Activated T-helper 2 cell treated with anti-CD3 and anti-CD28 coated beads, Interferon-gamma antibody, Interleukin-2, Interleukin-4, amounts not matched to agents 10 μg/mL and 5 μg/mL and 100 μg/mL, durations not matched to agents 14 hours and 24 hours and 36 hours (primary cell): ENCODE measurements at regions not wholly inside any gene's neighbourhood (a gene's known extent, or its start where the extent isn't known, plus 50 kb on each side); places are given as distances from the start of the nearest gene placed in this dataset.
"Not testable (repeated sequence)": the region's sequence is repeated elsewhere in the genome, so short reads cannot be mapped to it uniquely, and the experiment has no call there.

Experiments used
- DNase-seq: peaks from one replicate; pipeline ENCODE4 v3.0.0; 2021; ENCODE audit warnings: low spot score
- H3K27ac Mint-ChIP-seq: one replicate; pipeline ENCODE4 v1.8.0; 2021; ENCODE audit warnings: mixed read lengths
- H3K27me3 Mint-ChIP-seq: one replicate; pipeline ENCODE4 v1.8.0; 2021; ENCODE audit warnings: low read depth, mixed read lengths
- H3K36me3 Mint-ChIP-seq: one replicate; pipeline ENCODE4 v1.8.0; 2021; ENCODE audit warnings: low read depth, mixed read lengths
- H3K4me1 Mint-ChIP-seq: one replicate; pipeline ENCODE4 v1.8.0; 2021; ENCODE audit warnings: low read depth, mixed read lengths
- H3K4me3 Mint-ChIP-seq: one replicate; pipeline ENCODE4 v1.8.0; 2021; ENCODE audit warnings: low read depth, mild to moderate bottlenecking, moderate library complexity, mixed read lengths
- H3K9me3 Mint-ChIP-seq: one replicate; pipeline ENCODE4 v1.8.0; 2021; ENCODE audit warnings: mixed read lengths
- intact Hi-C: fragments of 100-400 bp; cut with micrococcal nuclease; formaldehyde crosslinking; loops from one replicate; pipeline ENCODE4 v1.15.1; 2023

- H3K27ac Mint-ChIP-seq, result no peak overlapping the region
- no peaks in the 10 kb centered on the region for H3K27me3 Mint-ChIP-seq
- intact Hi-C loops, result no loop called here
- no peak overlapping the region for H3K4me3 Mint-ChIP-seq
- H3K4me1 Mint-ChIP-seq, result no peaks in the 10 kb centered on the region
- H3K9me3 Mint-ChIP-seq, result peaks cover 21% of the 10 kb centered on the region
- no peaks in the 10 kb centered on the region for H3K36me3 Mint-ChIP-seq
- DNase-seq, result no peak
Measured at GRCh38 chr3:145623349-145623748, 537.6 kb downstream of the PLOD2 start.

- Mint-ChIP-seq H3K27ac (no peak overlapping the region), H3K36me3 (no peaks in the 10 kb centered on the region), H3K4me1 (no peaks in the 10 kb centered on the region), H3K9me3 (peaks cover 43% of the 10 kb centered on the region), H3K4me3 (no peak overlapping the region), H3K27me3 (no peaks in the 10 kb centered on the region)
- no peak for DNase-seq
- intact Hi-C loops, result no loop called here
Measured at GRCh38 chr3:145628211-145628610, 532.8 kb downstream of the PLOD2 start.

GRCh38 chr3:145637105-145637504 lies 523.9 kb downstream of the PLOD2 start:
- H3K27me3 Mint-ChIP-seq, result no peaks in the 10 kb centered on the region
- DNase-seq, result no peak
- H3K27ac Mint-ChIP-seq, result no peak overlapping the region
- no peaks in the 10 kb centered on the region for H3K4me1 Mint-ChIP-seq
- no peak overlapping the region for H3K4me3 Mint-ChIP-seq
- no peaks in the 10 kb centered on the region for H3K36me3 Mint-ChIP-seq
- H3K9me3 Mint-ChIP-seq, result peaks cover 20% of the 10 kb centered on the region
- intact Hi-C loops, result no loop called here

- H3K9me3 Mint-ChIP-seq, result peaks cover 10% of the 10 kb centered on the region
Measured at GRCh38 chr3:145639003-145639606, 521.9 kb downstream of the PLOD2 start.

GRCh38 chr3:145639875-145640274 lies 521.1 kb downstream of the PLOD2 start:
- DNase-seq, result no peak
- intact Hi-C loops, result no loop called here
- H3K27ac Mint-ChIP-seq, result no peak overlapping the region
- no peak overlapping the region for H3K4me3 Mint-ChIP-seq
- no peaks in the 10 kb centered on the region for H3K4me1 Mint-ChIP-seq
- no peaks in the 10 kb centered on the region for H3K27me3 Mint-ChIP-seq
- no peaks in the 10 kb centered on the region for H3K36me3 Mint-ChIP-seq
- H3K9me3 Mint-ChIP-seq, result peaks cover 10% of the 10 kb centered on the region

More at GRCh38 chr3:145639003-145639606, 521.9 kb downstream of the PLOD2 start:
- Mint-ChIP-seq H3K36me3 (no peaks in the 10 kb centered on the region), H3K4me3 (no peak overlapping the region), H3K27me3 (no peaks in the 10 kb centered on the region), H3K27ac (no peak overlapping the region), H3K4me1 (no peaks in the 10 kb centered on the region)
- intact Hi-C loops, result no loop called here
- no peak for DNase-seq

- no peaks in the 10 kb centered on the region for H3K4me1 Mint-ChIP-seq
Measured at GRCh38 chr3:145648396-145648795, 512.6 kb downstream of the PLOD2 start.

GRCh38 chr3:145649368-145649887 lies 511.6 kb downstream of the PLOD2 start:
- H3K4me3 Mint-ChIP-seq, result no peak overlapping the region
- no peaks in the 10 kb centered on the region for H3K9me3 Mint-ChIP-seq
- no peak for DNase-seq
- H3K27ac Mint-ChIP-seq, result no peak overlapping the region
- intact Hi-C loops, result no loop called here
- H3K27me3 Mint-ChIP-seq, result no peaks in the 10 kb centered on the region
- H3K36me3 Mint-ChIP-seq, result no peaks in the 10 kb centered on the region
- no peaks in the 10 kb centered on the region for H3K4me1 Mint-ChIP-seq

More at GRCh38 chr3:145648396-145648795, 512.6 kb downstream of the PLOD2 start:
- no peak overlapping the region for H3K27ac Mint-ChIP-seq
- H3K9me3 Mint-ChIP-seq, result no peaks in the 10 kb centered on the region
- DNase-seq, result no peak
- intact Hi-C loops, result no loop called here
- no peak overlapping the region for H3K4me3 Mint-ChIP-seq
- H3K36me3 Mint-ChIP-seq, result no peaks in the 10 kb centered on the region
- H3K27me3 Mint-ChIP-seq, result no peaks in the 10 kb centered on the region

GRCh38 chr3:145650170-145650569 lies 510.8 kb downstream of the PLOD2 start:
- no peaks in the 10 kb centered on the region for H3K4me1 Mint-ChIP-seq
- no peak for DNase-seq
- H3K27ac Mint-ChIP-seq, result no peak overlapping the region
- intact Hi-C loops, result no loop called here
- H3K27me3 Mint-ChIP-seq, result no peaks in the 10 kb centered on the region
- H3K9me3 Mint-ChIP-seq, result no peaks in the 10 kb centered on the region
- H3K4me3 Mint-ChIP-seq, result no peak overlapping the region
- H3K36me3 Mint-ChIP-seq, result no peaks in the 10 kb centered on the region

GRCh38 chr3:145671121-145671520 lies 489.9 kb downstream of the PLOD2 start:
- no peaks in the 10 kb centered on the region for H3K36me3 Mint-ChIP-seq
- H3K27me3 Mint-ChIP-seq, result no peaks in the 10 kb centered on the region
- H3K4me3 Mint-ChIP-seq, result no peak overlapping the region
- intact Hi-C loops, result no loop called here
- H3K27ac Mint-ChIP-seq, result no peak overlapping the region
- H3K4me1 Mint-ChIP-seq, result no peaks in the 10 kb centered on the region
- H3K9me3 Mint-ChIP-seq, result no peaks in the 10 kb centered on the region
- DNase-seq, result no peak

- no peaks in the 10 kb centered on the region for H3K9me3 Mint-ChIP-seq
- H3K27me3 Mint-ChIP-seq, result no peaks in the 10 kb centered on the region
- H3K4me1 Mint-ChIP-seq, result no peaks in the 10 kb centered on the region
- intact Hi-C loops, result no loop called here
- H3K36me3 Mint-ChIP-seq, result no peaks in the 10 kb centered on the region
- H3K27ac Mint-ChIP-seq, result no peak overlapping the region
- H3K4me3 Mint-ChIP-seq, result no peak overlapping the region
- DNase-seq, result no peak
Measured at GRCh38 chr3:145673838-145674237, 487.1 kb downstream of the PLOD2 start.

- H3K4me1 Mint-ChIP-seq, result no peaks in the 10 kb centered on the region
- intact Hi-C loops, result no loop called here
- H3K9me3 Mint-ChIP-seq, result no peaks in the 10 kb centered on the region
- H3K27ac Mint-ChIP-seq, result no peak overlapping the region
- no peaks in the 10 kb centered on the region for H3K36me3 Mint-ChIP-seq
- H3K4me3 Mint-ChIP-seq, result no peak overlapping the region
- DNase-seq, result no peak
- no peaks in the 10 kb centered on the region for H3K27me3 Mint-ChIP-seq
Measured at GRCh38 chr3:145678401-145678800, 482.6 kb downstream of the PLOD2 start.

GRCh38 chr3:145681181-145681580 lies 479.8 kb downstream of the PLOD2 start:
- Mint-ChIP-seq H3K27ac (no peak overlapping the region), H3K27me3 (no peaks in the 10 kb centered on the region), H3K4me3 (no peak overlapping the region), H3K36me3 (no peaks in the 10 kb centered on the region), H3K4me1 (no peaks in the 10 kb centered on the region), H3K9me3 (no peaks in the 10 kb centered on the region)
- intact Hi-C loops, result no loop called here
- no peak for DNase-seq

GRCh38 chr3:145687978-145688377 lies 473.0 kb downstream of the PLOD2 start:
- H3K36me3 Mint-ChIP-seq, H3K27ac Mint-ChIP-seq, H3K4me3 Mint-ChIP-seq, H3K4me1 Mint-ChIP-seq, intact Hi-C loops, H3K9me3 Mint-ChIP-seq, DNase-seq, H3K27me3 Mint-ChIP-seq: not testable (repeated sequence)

GRCh38 chr3:145692751-145693150 lies 468.2 kb downstream of the PLOD2 start:
- Mint-ChIP-seq H3K4me3 (no peak overlapping the region), H3K9me3 (no peaks in the 10 kb centered on the region), H3K27ac (no peak overlapping the region), H3K4me1 (no peaks in the 10 kb centered on the region), H3K27me3 (no peaks in the 10 kb centered on the region), H3K36me3 (no peaks in the 10 kb centered on the region)
- DNase-seq, result no peak
- intact Hi-C loops, result no loop called here
